Activated CD4-positive, alpha-beta T cell treated with anti-CD3 and anti-CD28 coated beads for 36 hours (primary cell): ENCODE measurements at regions not wholly inside any gene's neighbourhood (a gene's known extent, or its start where the extent isn't known, plus 50 kb on each side); places are given as distances from the start of the nearest gene placed in this dataset.
"Not testable (repeated sequence)": the region's sequence is repeated elsewhere in the genome, so short reads cannot be mapped to it uniquely, and the experiment has no call there.

ENCODE experiments used
- ATAC-seq: fragments of 200-7000 bp; cut with Tn5 transposase; one replicate; pipeline ENCODE4 v1.10.0; 2021; ENCODE audit warnings: mild to moderate bottlenecking, moderate library complexity
- CTCF ChIA-PET: fragments of 350-600 bp; sonication (Branson Sonifier 250); formaldehyde crosslinking; loops from one replicate; lab custom pipeline; 2021; ENCODE audit warnings: antibody characterized with exemption; lab: Charles Lee
- POLR2A ChIA-PET: fragments of 350-600 bp; sonication (Branson Sonifier 250); formaldehyde crosslinking; loops from one replicate; lab custom pipeline; 2021; ENCODE audit warnings: antibody characterized with exemption, inconsistent platforms; lab: Charles Lee
- DNase-seq: peaks from one replicate; pipeline ENCODE4 v3.0.0-alpha.2; 2020
- H3K27ac Mint-ChIP-seq: one replicate; pipeline ENCODE4 v1.8.0; 2021; ENCODE audit warnings: mixed read lengths
- H3K27me3 Mint-ChIP-seq: one replicate; pipeline ENCODE4 v1.8.0; 2021; ENCODE audit warnings: mixed read lengths
- H3K36me3 Mint-ChIP-seq: one replicate; pipeline ENCODE4 v1.8.0; 2021; ENCODE audit warnings: low read depth, mixed read lengths
- H3K4me1 Mint-ChIP-seq: one replicate; pipeline ENCODE4 v1.8.0; 2021; ENCODE audit warnings: mixed read lengths
- H3K4me3 Mint-ChIP-seq: one replicate; pipeline ENCODE4 v1.8.0; 2021; ENCODE audit warnings: mild to moderate bottlenecking, moderate library complexity, mixed read lengths
- H3K9me3 Mint-ChIP-seq: one replicate; pipeline ENCODE4 v1.8.0; 2021; ENCODE audit warnings: low read depth, mixed read lengths
- intact Hi-C, 2 experiments: fragments of 100-400 bp; cut with DNase I in 1 of 2; cut with micrococcal nuclease in 1 of 2; formaldehyde crosslinking; loops; one replicate each; pipeline versions ENCODE4 v1.14.2 to v1.15.1; 2022 to 2024; cut with DNase I, micrococcal nuclease

DNA sequence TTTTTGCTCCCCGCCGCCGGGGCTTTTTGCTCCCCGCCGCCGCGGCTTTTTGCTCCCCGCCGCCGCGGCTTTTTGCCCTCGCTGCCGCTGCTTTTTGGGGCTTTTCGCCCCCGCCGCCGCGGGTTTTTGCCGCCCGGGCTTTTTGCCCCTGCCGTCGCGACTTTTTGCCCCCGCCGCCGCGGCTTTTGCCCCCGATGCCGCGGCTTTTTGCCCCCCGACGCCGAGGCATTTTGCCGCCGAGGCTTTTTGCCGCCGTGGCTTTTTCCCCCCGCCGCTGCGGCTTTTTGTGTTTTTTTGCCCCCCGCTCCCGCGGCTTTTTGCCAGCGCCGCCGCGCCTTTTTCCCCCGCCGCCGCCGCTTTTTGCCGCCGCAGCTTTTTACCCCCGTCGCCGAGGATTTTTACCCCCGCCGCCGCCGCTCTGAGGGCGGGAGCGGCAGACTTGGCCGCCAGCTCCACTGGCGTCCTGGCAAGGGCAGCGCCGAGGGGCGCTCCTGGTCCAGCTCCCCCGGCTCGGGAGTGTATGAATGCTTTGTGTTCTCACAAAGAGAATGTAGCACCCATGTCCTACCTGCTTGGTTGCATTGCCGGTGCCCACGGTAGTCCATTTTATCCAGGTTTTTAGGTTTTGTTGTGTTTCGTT lies 151.7 kb downstream of the KCNJ18 start:
- DNase-seq, result no peak
- no peak overlapping the region for H3K27ac Mint-ChIP-seq
- H3K4me3 Mint-ChIP-seq, result no peak overlapping the region
- peaks cover 7% of the 10 kb centered on the region for H3K36me3 Mint-ChIP-seq
- ChIA-PET CTCF (no interaction called here), POLR2A (no interaction called here)
- intact Hi-C loops, result no loop called here
- H3K4me1 Mint-ChIP-seq, result no peaks in the 10 kb centered on the region
- no peak for ATAC-seq
- peaks cover 25% of the 10 kb centered on the region for H3K27me3 Mint-ChIP-seq
- peaks cover 2% of the 10 kb centered on the region for H3K9me3 Mint-ChIP-seq

DNA sequence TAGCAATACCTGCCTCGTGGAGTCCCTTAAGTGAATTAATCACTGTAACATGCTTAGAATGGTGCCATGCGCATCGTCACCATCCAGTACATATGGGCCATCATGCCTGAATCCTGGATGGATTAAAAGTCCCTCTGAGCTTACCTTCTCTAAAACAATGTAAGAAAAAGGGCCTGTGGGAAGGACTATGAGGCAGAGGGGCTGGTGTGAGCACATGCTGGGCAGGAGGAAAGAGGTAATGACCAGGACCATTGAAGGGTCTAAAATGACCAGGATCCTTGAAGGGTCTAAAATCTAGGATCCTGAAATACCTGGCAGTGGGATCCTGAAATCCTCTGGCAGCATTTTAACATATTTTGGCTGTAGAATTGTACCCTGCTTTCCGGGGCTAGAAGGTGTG lies 156.2 kb downstream of the KCNJ18 start:
- CTCF ChIA-PET, DNase-seq, POLR2A ChIA-PET, H3K4me3 Mint-ChIP-seq, H3K27ac Mint-ChIP-seq, ATAC-seq, H3K9me3 Mint-ChIP-seq, H3K36me3 Mint-ChIP-seq, H3K4me1 Mint-ChIP-seq, intact Hi-C loops: not testable (repeated sequence)
- peaks cover 12% of the 10 kb centered on the region for H3K27me3 Mint-ChIP-seq

DNA sequence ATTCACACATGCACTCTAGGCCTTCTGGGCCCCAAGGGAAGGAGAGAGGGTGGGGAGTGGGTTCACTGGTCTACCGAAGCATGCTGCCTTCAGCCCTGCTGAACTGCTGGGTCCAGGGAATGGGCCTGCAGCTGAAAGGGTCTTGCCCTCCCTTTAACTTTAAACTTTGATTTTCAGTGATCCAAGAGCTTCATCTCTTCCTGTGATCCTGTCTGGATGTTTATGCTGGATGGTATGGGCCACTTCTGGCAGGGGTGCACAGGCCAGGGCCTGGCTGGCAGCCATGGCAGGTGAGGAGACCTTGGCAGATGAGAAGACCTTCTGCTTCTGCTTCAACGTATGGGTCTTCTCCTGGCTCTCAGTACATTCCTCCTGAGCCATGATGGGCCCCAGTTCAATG lies 156.7 kb downstream of the KCNJ18 start:
- ATAC-seq, DNase-seq, H3K9me3 Mint-ChIP-seq, H3K27ac Mint-ChIP-seq, POLR2A ChIA-PET, H3K4me1 Mint-ChIP-seq, intact Hi-C loops, H3K36me3 Mint-ChIP-seq, H3K4me3 Mint-ChIP-seq, CTCF ChIA-PET: not testable (repeated sequence)
- H3K27me3 Mint-ChIP-seq, result peaks cover 12% of the 10 kb centered on the region

DNA sequence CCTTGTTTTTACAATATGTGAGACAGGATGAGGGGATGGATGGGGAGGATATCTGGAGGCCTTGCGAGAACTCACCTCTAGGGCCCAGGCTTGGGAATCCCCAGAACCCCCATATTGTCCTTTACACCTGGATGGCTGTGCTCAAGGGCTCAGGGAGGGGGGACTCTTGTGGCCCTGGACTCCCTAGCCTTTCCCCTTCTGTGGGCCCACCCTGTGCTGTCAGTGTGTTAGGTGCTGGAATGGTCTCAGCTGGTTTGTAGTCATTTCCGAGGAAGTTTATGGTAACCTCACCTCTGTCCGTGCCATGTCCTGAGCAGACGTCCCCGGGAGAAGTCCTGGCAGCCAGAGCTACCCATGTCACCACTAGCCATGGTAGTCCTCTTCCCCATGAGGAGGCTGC lies 158.3 kb downstream of the KCNJ18 start:
- H3K4me1 Mint-ChIP-seq, H3K4me3 Mint-ChIP-seq, DNase-seq, H3K27me3 Mint-ChIP-seq, H3K27ac Mint-ChIP-seq, H3K9me3 Mint-ChIP-seq, intact Hi-C loops, H3K36me3 Mint-ChIP-seq, CTCF ChIA-PET, POLR2A ChIA-PET, ATAC-seq: not testable (repeated sequence)
